Hematopoietic multipotent progenitor cell treated with erythropoietin and hydrocortisone succinate and interleukin-3 and kit ligand, for 15 days (in vitro differentiated cells): ENCODE measurements at regions not wholly inside any gene's neighbourhood (a gene's known extent, or its start where the extent isn't known, plus 50 kb on each side); places are given as distances from the start of the nearest gene placed in this dataset.
"Not testable (repeated sequence)": the region's sequence is repeated elsewhere in the genome, so short reads cannot be mapped to it uniquely, and the experiment has no call there.

Source experiments
- DNase-seq: peaks from one replicate; pipeline ENCODE4 v3.0.0-alpha.2; 2015; ENCODE audit warnings: low spot score

- no peak for DNase-seq
Measured at GRCh38 chr3:59191651-59192050, 141.8 kb upstream of the CFAP20DC start.

GRCh38 chr3:59189939-59190338 lies 140.1 kb upstream of the CFAP20DC start:
- DNase-seq = no peak

GRCh38 chr3:59189526-59189925 lies 139.7 kb upstream of the CFAP20DC start:
- no peak for DNase-seq

GRCh38 chr3:59186725-59187124 lies 136.9 kb upstream of the CFAP20DC start:
- no peak for DNase-seq

GRCh38 chr3:59185591-59186369 lies 136.0 kb upstream of the CFAP20DC start:
- DNase-seq = no peak

- DNase-seq = no peak
Measured at GRCh38 chr3:59180006-59180405, 130.2 kb upstream of the CFAP20DC start.

- no peak for DNase-seq
Measured at GRCh38 chr3:59178698-59179097, 128.9 kb upstream of the CFAP20DC start.

GRCh38 chr3:59171491-59171890 lies 121.7 kb upstream of the CFAP20DC start:
- DNase-seq = no peak

- not testable (repeated sequence) for DNase-seq
Measured at GRCh38 chr3:59170166-59170565, 120.3 kb upstream of the CFAP20DC start.

- DNase-seq = no peak
Measured at GRCh38 chr3:59167756-59168155, 117.9 kb upstream of the CFAP20DC start.

GRCh38 chr3:59163953-59164352 lies 114.1 kb upstream of the CFAP20DC start:
- DNase-seq = no peak

GRCh38 chr3:59161048-59161447 lies 111.2 kb upstream of the CFAP20DC start:
- no peak for DNase-seq

GRCh38 chr3:59160133-59160746 lies 110.4 kb upstream of the CFAP20DC start:
- DNase-seq = no peak

- DNase-seq = no peak
Measured at GRCh38 chr3:59153648-59154047, 103.8 kb upstream of the CFAP20DC start.

GRCh38 chr3:59152943-59153342 lies 103.1 kb upstream of the CFAP20DC start:
- no peak for DNase-seq

- DNase-seq = no peak
Measured at GRCh38 chr3:59150039-59150438, 100.2 kb upstream of the CFAP20DC start.

- DNase-seq = no peak
Measured at GRCh38 chr3:59149166-59149565, 99.3 kb upstream of the CFAP20DC start.

GRCh38 chr3:59143447-59143846 lies 93.6 kb upstream of the CFAP20DC start:
- DNase-seq = no peak

GRCh38 chr3:59142556-59142955 lies 92.7 kb upstream of the CFAP20DC start:
- DNase-seq = no peak

GRCh38 chr3:59138966-59139365 lies 89.1 kb upstream of the CFAP20DC start:
- no peak for DNase-seq

GRCh38 chr3:59137415-59137814 lies 87.6 kb upstream of the CFAP20DC start:
- no peak for DNase-seq

- no peak for DNase-seq
Measured at GRCh38 chr3:59136081-59136480, 86.3 kb upstream of the CFAP20DC start.

- DNase-seq = no peak
Measured at GRCh38 chr3:59135096-59135495, 85.3 kb upstream of the CFAP20DC start.

- DNase-seq = no peak
Measured at GRCh38 chr3:59133311-59133710, 83.5 kb upstream of the CFAP20DC start.
